Osteoblast (primary cell): ENCODE measurements at regions not wholly inside any gene's neighbourhood (a gene's known extent, or its start where the extent isn't known, plus 50 kb on each side); places are given as distances from the start of the nearest gene placed in this dataset.
"Not testable (repeated sequence)": the region's sequence is repeated elsewhere in the genome, so short reads cannot be mapped to it uniquely, and the experiment has no call there.

Experiments used
- DNase-seq: peaks from one replicate; pipeline ENCODE4 v3.0.0; 2011; ENCODE audit warnings: low spot score, mixed read lengths; ENCODE audit not compliant: insufficient read length; ENCODE audit errors: missing footprints
- H2AFZ ChIP-seq: 2 replicates; pipeline ENCODE4 v1.6.0; 2011; ENCODE audit warnings: mild to moderate bottlenecking, low read length
- H3K27ac ChIP-seq: 2 replicates; pipeline ENCODE4 v1.5.1; 2011; ENCODE audit warnings: mild to moderate bottlenecking, low read depth, low read length, moderate library complexity
- H3K27me3 ChIP-seq: 2 replicates; pipeline ENCODE4 v1.6.0; 2012; ENCODE audit warnings: mild to moderate bottlenecking, control low read depth, inconsistent platforms, low read length, moderate library complexity; ENCODE audit not compliant: insufficient read depth
- H3K36me3 ChIP-seq: 2 replicates; pipeline ENCODE4 v1.5.1; 2011; ENCODE audit warnings: mild to moderate bottlenecking, low read length, control low read depth, moderate library complexity; ENCODE audit not compliant: insufficient read depth
- H3K4me1 ChIP-seq: 2 replicates; pipeline ENCODE4 v1.5.1; 2011; ENCODE audit warnings: mild to moderate bottlenecking, low read length, control low read depth, moderate library complexity; ENCODE audit not compliant: insufficient read depth
- H3K4me2 ChIP-seq: 2 replicates; pipeline ENCODE4 v1.6.0; 2011; ENCODE audit warnings: mild to moderate bottlenecking, low read length; ENCODE audit not compliant: insufficient read depth
- H3K4me3 ChIP-seq: fragments of 200-600 bp; sonication (generic); 3 replicates; pipeline ENCODE4 v1.5.1; 2012; ENCODE audit warnings: mild to moderate bottlenecking, low read length, inconsistent platforms; ENCODE audit not compliant: insufficient read depth
- H3K79me2 ChIP-seq: 2 replicates; pipeline ENCODE4 v1.6.0; 2012; ENCODE audit warnings: mild to moderate bottlenecking, low read length, control low read depth, inconsistent platforms; ENCODE audit not compliant: insufficient read depth
- H3K9me3 ChIP-seq: 2 replicates; pipeline ENCODE4 v1.5.1; 2011; ENCODE audit warnings: low read depth, low read length, control low read depth
- H4K20me1 ChIP-seq: 2 replicates; pipeline ENCODE4 v1.6.0; 2012; ENCODE audit warnings: mild to moderate bottlenecking, low read length, control low read depth; ENCODE audit not compliant: insufficient read depth
- CTCF ChIP-seq: IDR thresholded peaks from 2 replicates; pipeline ENCODE4 v1.5.1; 2011; ENCODE audit warnings: mild to moderate bottlenecking, low read depth, low read length, moderate library complexity; ENCODE audit errors: extremely low read depth

GRCh38 chr5:50593681-50594080 lies 72.8 kb upstream of the PARP8 start:
- peak overlapping the region; percentile 15 for H2AFZ ChIP-seq
- H3K36me3 ChIP-seq, result no peaks in the 10 kb centered on the region
- no peak overlapping the region for H3K27ac ChIP-seq
- H4K20me1 ChIP-seq, result no peaks in the 10 kb centered on the region
- no peak overlapping the region for H3K4me3 ChIP-seq
- no peaks in the 10 kb centered on the region for H3K79me2 ChIP-seq
- DNase-seq, result no peak
- H3K27me3 ChIP-seq, result no peaks in the 10 kb centered on the region
- H3K4me1 ChIP-seq, result peaks cover 9% of the 10 kb centered on the region
- no peak overlapping the region for H3K4me2 ChIP-seq
- TF ChIP-seq CTCF, result no peak
- no peaks in the 10 kb centered on the region for H3K9me3 ChIP-seq

- H4K20me1 ChIP-seq, result no peaks in the 10 kb centered on the region
- H2AFZ ChIP-seq, result peak overlapping the region; percentile 56
- H3K27me3 ChIP-seq, result no peaks in the 10 kb centered on the region
- H3K79me2 ChIP-seq, result no peaks in the 10 kb centered on the region
- no peak for TF ChIP-seq CTCF
- no peaks in the 10 kb centered on the region for H3K36me3 ChIP-seq
- no peak overlapping the region for H3K4me3 ChIP-seq
- peak; percentile 36 for DNase-seq
- peaks cover 9% of the 10 kb centered on the region for H3K4me1 ChIP-seq
- H3K4me2 ChIP-seq, result no peak overlapping the region
- peak overlapping the region; percentile 45 for H3K27ac ChIP-seq
- no peaks in the 10 kb centered on the region for H3K9me3 ChIP-seq
These were observed 71.2 kb upstream of the PARP8 start for GRCh38 chr5:50595199-50595598.

- not testable (repeated sequence) for H3K4me1 ChIP-seq, DNase-seq, H4K20me1 ChIP-seq
These were observed 64.9 kb upstream of the PARP8 start for GRCh38 chr5:50601576-50601975.

GRCh38 chr5:50606179-50606578 lies 60.3 kb upstream of the PARP8 start:
- no peak for TF ChIP-seq CTCF
- no peaks in the 10 kb centered on the region for H3K36me3 ChIP-seq
- H3K27ac ChIP-seq, result no peak overlapping the region
- no peaks in the 10 kb centered on the region for H3K27me3 ChIP-seq
- DNase-seq, result peak; percentile 11
- H3K4me2 ChIP-seq, result no peak overlapping the region
- H3K4me3 ChIP-seq, result no peak overlapping the region
- H3K4me1 ChIP-seq, result no peaks in the 10 kb centered on the region
- no peaks in the 10 kb centered on the region for H3K9me3 ChIP-seq
- H3K79me2 ChIP-seq, result no peaks in the 10 kb centered on the region
- no peaks in the 10 kb centered on the region for H4K20me1 ChIP-seq
- no peak overlapping the region for H2AFZ ChIP-seq

More at GRCh38 chr5:50601576-50601975, 64.9 kb upstream of the PARP8 start:
- not testable (repeated sequence) for H3K4me2 ChIP-seq, H3K27ac ChIP-seq, H3K79me2 ChIP-seq, H3K9me3 ChIP-seq, H3K4me3 ChIP-seq, H3K27me3 ChIP-seq, H3K36me3 ChIP-seq, H2AFZ ChIP-seq

- not testable (repeated sequence) for H4K20me1 ChIP-seq, H3K4me1 ChIP-seq, H3K4me3 ChIP-seq
These were observed 59.0 kb upstream of the PARP8 start for GRCh38 chr5:50607456-50607855.

GRCh38 chr5:50607953-50608705 lies 58.3 kb upstream of the PARP8 start:
- not testable (repeated sequence) for H3K4me2 ChIP-seq, H3K79me2 ChIP-seq, H3K27ac ChIP-seq, H3K27me3 ChIP-seq, H3K36me3 ChIP-seq, H4K20me1 ChIP-seq, H3K4me1 ChIP-seq, H3K9me3 ChIP-seq, H2AFZ ChIP-seq, H3K4me3 ChIP-seq, DNase-seq

More at GRCh38 chr5:50607456-50607855, 59.0 kb upstream of the PARP8 start:
- not testable (repeated sequence) for H3K27me3 ChIP-seq, H3K27ac ChIP-seq, H3K36me3 ChIP-seq, H2AFZ ChIP-seq, DNase-seq, H3K4me2 ChIP-seq, H3K9me3 ChIP-seq, H3K79me2 ChIP-seq

GRCh38 chr5:50613057-50613456 lies 53.4 kb upstream of the PARP8 start:
- not testable (repeated sequence) for H3K4me1 ChIP-seq, DNase-seq, H3K36me3 ChIP-seq, H2AFZ ChIP-seq, H3K79me2 ChIP-seq, H3K4me2 ChIP-seq, H4K20me1 ChIP-seq, H3K27ac ChIP-seq, H3K9me3 ChIP-seq, H3K4me3 ChIP-seq, H3K27me3 ChIP-seq
